HEK293 (cell line): ENCODE measurements at regions not wholly inside any gene's neighbourhood (a gene's known extent, or its start where the extent isn't known, plus 50 kb on each side); places are given as distances from the start of the nearest gene placed in this dataset.
A peak's percentile ranks its signal among the peaks of the same experiment; 100 is the strongest.

Source experiments
- CTCF ChIA-PET: fragments of 350-600 bp; formaldehyde crosslinking; extraction: SDS; loops from one replicate; lab custom pipeline; 2021; ENCODE audit warnings: antibody characterized with exemption; lab: Yijun Ruan, JAX
- POLR2A ChIA-PET: fragments of 300-600 bp; formaldehyde crosslinking; extraction: SDS; loops from one replicate; lab custom pipeline; 2020; ENCODE audit warnings: antibody characterized with exemption, inconsistent platforms; lab: Yijun Ruan, JAX
- H3K27ac ChIP-seq: fragments of 200-500 bp; sonication (Bioruptor generic); 2 replicates; pipeline ENCODE4 v1.5.1; 2014; ENCODE audit warnings: low read depth, low read length, control low read depth, inconsistent platforms; ENCODE audit errors: extremely low read depth
- H3K36me3 ChIP-seq, 2 experiments: fragments of 200-500 bp in 1 of 2; sonication (Bioruptor generic) in 1 of 2; 1 replicate in 1 of 2; 2 replicates in 1 of 2; pipeline ENCODE4 v1.5.1; 2014 to 2017; ENCODE audit warnings: inconsistent platforms in 2 of 2, low read length in 2 of 2; ENCODE audit not compliant: control insufficient read depth in 2 of 2, insufficient read depth in 1 of 2
- H3K4me1 ChIP-seq: fragments of 200-500 bp; sonication (Bioruptor generic); 2 replicates; pipeline ENCODE4 v1.5.1; 2014; ENCODE audit warnings: mild to moderate bottlenecking, low read length, inconsistent platforms; ENCODE audit not compliant: control insufficient read depth, insufficient read depth
- H3K4me3 ChIP-seq: 2 replicates; pipeline ENCODE4 v1.5.1; 2011; ENCODE audit warnings: low read depth, mild to moderate bottlenecking, control low read depth, low read length, moderate library complexity
- H3K9me3 ChIP-seq: fragments of 200-500 bp; sonication (Bioruptor generic); 2 replicates; pipeline ENCODE4 v1.5.1; 2014; ENCODE audit warnings: low read depth, low read length, inconsistent platforms; ENCODE audit not compliant: control insufficient read depth, insufficient read depth
- BCL11A ChIP-seq: fragments of 450-650 bp; formaldehyde crosslinking; IDR thresholded peaks from 2 replicates; pipeline ENCODE4 v1.5.1; 2016; ENCODE audit warnings: low read depth, missing biosample characterization, missing genetic modification characterization
- BCL11B ChIP-seq: fragments of 450-650 bp; formaldehyde crosslinking; IDR thresholded peaks from 2 replicates; pipeline ENCODE4 v1.5.1; 2016; ENCODE audit warnings: low read depth, missing biosample characterization, missing genetic modification characterization
- KLF7 ChIP-seq: fragments of 450-650 bp; formaldehyde crosslinking; IDR thresholded peaks from 2 replicates; pipeline ENCODE4 v1.5.1; 2016; ENCODE audit warnings: missing biosample characterization, missing genetic modification characterization, borderline replicate concordance
- KLF9 ChIP-seq: fragments of 450-650 bp; formaldehyde crosslinking; IDR thresholded peaks from 2 replicates; pipeline ENCODE4 v1.5.1; 2016; ENCODE audit warnings: missing biosample characterization, missing genetic modification characterization, low read depth
- MZF1 ChIP-seq: fragments of 450-650 bp; formaldehyde crosslinking; IDR thresholded peaks from 2 replicates; pipeline ENCODE4 v1.5.1; 2017; ENCODE audit warnings: missing biosample characterization, missing genetic modification characterization, borderline replicate concordance
- SP2 ChIP-seq: fragments of 450-650 bp; formaldehyde crosslinking; IDR thresholded peaks from 2 replicates; pipeline ENCODE4 v1.5.1; 2016; ENCODE audit warnings: missing biosample characterization, missing genetic modification characterization
- WT1 ChIP-seq: fragments of 450-650 bp; formaldehyde crosslinking; IDR thresholded peaks from 2 replicates; pipeline ENCODE4 v1.5.1; 2016; ENCODE audit warnings: missing biosample characterization, missing genetic modification characterization
- ZBTB20 ChIP-seq: fragments of 450-650 bp; formaldehyde crosslinking; IDR thresholded peaks from 2 replicates; pipeline ENCODE4 v1.5.1; 2016; ENCODE audit warnings: missing biosample characterization, missing genetic modification characterization
- ZNF132 ChIP-seq: fragments of 450-650 bp; formaldehyde crosslinking; IDR thresholded peaks from 2 replicates; pipeline ENCODE4 v1.5.1; 2017; ENCODE audit warnings: missing biosample characterization, missing genetic modification characterization, borderline replicate concordance
- ZNF292 ChIP-seq: fragments of 450-650 bp; formaldehyde crosslinking; IDR thresholded peaks from 2 replicates; pipeline ENCODE4 v1.5.1; 2016; ENCODE audit warnings: low read depth, missing biosample characterization, missing genetic modification characterization, borderline replicate concordance
- ZNF302 ChIP-seq: fragments of 450-650 bp; formaldehyde crosslinking; IDR thresholded peaks from 2 replicates; pipeline ENCODE4 v1.5.1; 2016; ENCODE audit warnings: missing biosample characterization, missing genetic modification characterization, low read depth
- ZNF514 ChIP-seq: fragments of 450-650 bp; formaldehyde crosslinking; IDR thresholded peaks from 2 replicates; pipeline ENCODE4 v1.5.1; 2016; ENCODE audit warnings: missing biosample characterization, missing genetic modification characterization
- ZNF555 ChIP-seq: fragments of 450-650 bp; formaldehyde crosslinking; conservative IDR thresholded peaks from 2 replicates; pipeline ENCODE4 v1.5.1; 2017; ENCODE audit warnings: missing biosample characterization, mild to moderate bottlenecking, missing genetic modification characterization, inconsistent platforms
- ZNF658 ChIP-seq: fragments of 450-650 bp; formaldehyde crosslinking; IDR thresholded peaks from 2 replicates; pipeline ENCODE4; 2016; ENCODE audit warnings: missing biosample characterization, missing genetic modification characterization
- ZNF791 ChIP-seq: fragments of 450-650 bp; formaldehyde crosslinking; IDR thresholded peaks from 2 replicates; pipeline ENCODE4 v1.5.1; 2016; ENCODE audit warnings: missing biosample characterization, missing genetic modification characterization
- ZSCAN23 ChIP-seq: fragments of 450-650 bp; formaldehyde crosslinking; IDR thresholded peaks from 2 replicates; pipeline ENCODE4 v1.5.1; 2016; ENCODE audit warnings: missing biosample characterization, missing genetic modification characterization
- TF ChIP-seq, protein P1 (sequence below): fragments of 450-650 bp; formaldehyde crosslinking; IDR thresholded peaks from 2 replicates; pipeline ENCODE4 v1.5.1; 2016; ENCODE audit warnings: missing biosample characterization, missing genetic modification characterization
- TF ChIP-seq, protein P2 (sequence below): fragments of 450-650 bp; IDR thresholded peaks from 2 replicates; pipeline ENCODE4 v1.5.1; 2018; ENCODE audit warnings: missing biosample characterization, missing genetic modification characterization
- TF ChIP-seq, protein P3 (sequence below): fragments of 450-650 bp; formaldehyde crosslinking; IDR thresholded peaks from 2 replicates; pipeline ENCODE4 v1.5.1; 2016; ENCODE audit warnings: missing biosample characterization, missing genetic modification characterization

DNA sequence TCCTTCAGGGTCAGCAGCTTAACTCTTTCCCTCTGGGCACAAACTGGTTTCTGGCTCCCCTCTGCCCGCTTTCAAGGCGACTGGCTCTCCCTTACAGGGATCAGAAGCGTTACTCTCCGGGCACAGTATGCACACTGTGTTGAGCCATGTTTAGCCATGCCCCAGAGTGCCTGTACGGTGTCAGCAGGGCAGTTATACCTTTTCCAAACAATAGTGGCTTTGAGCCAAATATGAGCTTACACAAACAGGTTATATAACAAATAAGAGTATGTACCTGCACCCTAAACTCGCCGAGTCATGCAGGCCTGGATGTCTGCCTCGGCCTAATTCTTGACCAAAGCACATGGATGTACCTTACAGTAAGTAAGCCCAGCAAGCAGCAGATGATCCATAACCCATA is 175.6 kb upstream of the ANKRD28 start:
- Histone ChIP-seq H3K36me3 (no peaks in the 10 kb centered on the region), H3K4me3 (no peak overlapping the region), H3K9me3 (no peaks in the 10 kb centered on the region), H3K27ac (no peak overlapping the region), H3K4me1 (no peaks in the 10 kb centered on the region)
- ChIA-PET CTCF (interaction anchor here (0.5 to 2.5 kb wide), 7 partner anchors 9 to 257 kb away, joined by 3 to 14 read pairs (median 4); no protein-coding TSS in a partner anchor), POLR2A (no interaction called here)
- TF ChIP-seq KLF7 (tag by site-specific recombination): no peak
- TF ChIP-seq BCL11B (tag by site-specific recombination): no peak
- no peak for TF ChIP-seq ZNF132 (tag by site-specific recombination)
- TF ChIP-seq KLF9 (tag by site-specific recombination): no peak
- no peak for TF ChIP-seq ZNF514 (tag by site-specific recombination)
- TF ChIP-seq SP2 (tag by site-specific recombination): no peak
- no peak for TF ChIP-seq WT1 (tag by site-specific recombination)
- TF ChIP-seq ZNF292: no peak
- TF ChIP-seq ZNF555 (tag by site-specific recombination): no peak
- TF ChIP-seq BCL11A (tag by site-specific recombination): no peak
- TF ChIP-seq ZSCAN23 (tag by site-specific recombination): no peak
- no peak for TF ChIP-seq ZNF302 (tag by site-specific recombination)
- TF ChIP-seq ZBTB20 (tag by site-specific recombination): no peak
- TF ChIP-seq MZF1 (tag by site-specific recombination): no peak
- no peak for TF ChIP-seq ZNF791 (tag by site-specific recombination)
- TF ChIP-seq ZNF658 (tag by site-specific recombination): no peak
- TF ChIP-seq, protein P1, sequence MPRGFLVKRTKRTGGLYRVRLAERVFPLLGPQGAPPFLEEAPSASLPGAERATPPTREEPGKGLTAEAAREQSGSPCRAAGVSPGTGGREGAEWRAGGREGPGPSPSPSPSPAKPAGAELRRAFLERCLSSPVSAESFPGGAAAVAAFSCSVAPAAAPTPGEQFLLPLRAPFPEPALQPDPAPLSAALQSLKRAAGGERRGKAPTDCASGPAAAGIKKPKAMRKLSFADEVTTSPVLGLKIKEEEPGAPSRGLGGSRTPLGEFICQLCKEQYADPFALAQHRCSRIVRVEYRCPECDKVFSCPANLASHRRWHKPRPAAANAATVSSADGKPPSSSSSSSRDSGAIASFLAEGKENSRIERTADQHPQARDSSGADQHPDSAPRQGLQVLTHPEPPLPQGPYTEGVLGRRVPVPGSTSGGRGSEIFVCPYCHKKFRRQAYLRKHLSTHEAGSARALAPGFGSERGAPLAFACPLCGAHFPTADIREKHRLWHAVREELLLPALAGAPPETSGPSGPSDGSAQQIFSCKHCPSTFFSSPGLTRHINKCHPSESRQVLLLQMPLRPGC (tag by site-specific recombination): no peak

DNA sequence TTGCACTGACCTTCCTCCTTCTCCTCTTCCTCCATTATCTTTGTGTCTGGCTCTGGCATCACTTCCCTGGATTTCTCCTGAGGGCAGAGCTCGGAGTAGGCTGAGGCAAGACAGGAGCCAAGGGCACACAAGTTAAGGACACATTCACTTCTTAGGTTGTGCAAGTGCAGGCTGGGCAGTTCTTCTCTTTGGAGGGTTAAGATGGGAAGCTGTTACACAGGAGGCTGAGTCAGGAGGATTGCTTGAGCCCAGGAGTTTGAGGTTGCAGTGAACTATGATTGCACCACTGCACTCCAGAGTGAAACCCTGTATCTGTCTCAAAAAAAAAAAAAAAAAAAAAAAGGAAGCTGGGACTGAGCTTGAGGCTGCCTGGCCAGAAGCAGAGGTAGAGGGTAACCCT is 176.2 kb upstream of the ANKRD28 start:
- Histone ChIP-seq H3K9me3 (no peaks in the 10 kb centered on the region), H3K4me3 (no peak overlapping the region), H3K4me1 (no peaks in the 10 kb centered on the region), H3K27ac (no peak overlapping the region), H3K36me3 (no peaks in the 10 kb centered on the region)
- TF ChIP-seq, protein P2, sequence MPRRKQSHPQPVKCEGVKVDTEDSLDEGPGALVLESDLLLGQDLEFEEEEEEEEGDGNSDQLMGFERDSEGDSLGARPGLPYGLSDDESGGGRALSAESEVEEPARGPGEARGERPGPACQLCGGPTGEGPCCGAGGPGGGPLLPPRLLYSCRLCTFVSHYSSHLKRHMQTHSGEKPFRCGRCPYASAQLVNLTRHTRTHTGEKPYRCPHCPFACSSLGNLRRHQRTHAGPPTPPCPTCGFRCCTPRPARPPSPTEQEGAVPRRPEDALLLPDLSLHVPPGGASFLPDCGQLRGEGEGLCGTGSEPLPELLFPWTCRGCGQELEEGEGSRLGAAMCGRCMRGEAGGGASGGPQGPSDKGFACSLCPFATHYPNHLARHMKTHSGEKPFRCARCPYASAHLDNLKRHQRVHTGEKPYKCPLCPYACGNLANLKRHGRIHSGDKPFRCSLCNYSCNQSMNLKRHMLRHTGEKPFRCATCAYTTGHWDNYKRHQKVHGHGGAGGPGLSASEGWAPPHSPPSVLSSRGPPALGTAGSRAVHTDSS (tag by site-specific recombination): peak; percentile 20; the same call in 1 of the 2 replicates
- TF ChIP-seq, protein P3, sequence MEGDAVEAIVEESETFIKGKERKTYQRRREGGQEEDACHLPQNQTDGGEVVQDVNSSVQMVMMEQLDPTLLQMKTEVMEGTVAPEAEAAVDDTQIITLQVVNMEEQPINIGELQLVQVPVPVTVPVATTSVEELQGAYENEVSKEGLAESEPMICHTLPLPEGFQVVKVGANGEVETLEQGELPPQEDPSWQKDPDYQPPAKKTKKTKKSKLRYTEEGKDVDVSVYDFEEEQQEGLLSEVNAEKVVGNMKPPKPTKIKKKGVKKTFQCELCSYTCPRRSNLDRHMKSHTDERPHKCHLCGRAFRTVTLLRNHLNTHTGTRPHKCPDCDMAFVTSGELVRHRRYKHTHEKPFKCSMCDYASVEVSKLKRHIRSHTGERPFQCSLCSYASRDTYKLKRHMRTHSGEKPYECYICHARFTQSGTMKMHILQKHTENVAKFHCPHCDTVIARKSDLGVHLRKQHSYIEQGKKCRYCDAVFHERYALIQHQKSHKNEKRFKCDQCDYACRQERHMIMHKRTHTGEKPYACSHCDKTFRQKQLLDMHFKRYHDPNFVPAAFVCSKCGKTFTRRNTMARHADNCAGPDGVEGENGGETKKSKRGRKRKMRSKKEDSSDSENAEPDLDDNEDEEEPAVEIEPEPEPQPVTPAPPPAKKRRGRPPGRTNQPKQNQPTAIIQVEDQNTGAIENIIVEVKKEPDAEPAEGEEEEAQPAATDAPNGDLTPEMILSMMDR (tag by site-specific recombination): no peak
- POLR2A ChIA-PET: no interaction called here
- CTCF ChIA-PET: interaction anchor here (0.5 to 2.5 kb wide), 12 partner anchors 7 to 91 kb away, joined by 3 to 14 read pairs (median 4); no protein-coding TSS in a partner anchor
